Activated CD4-positive, alpha-beta T cell treated with anti-CD3 and anti-CD28 coated beads for 48 hours (primary cell): ENCODE measurements at regions not wholly inside any gene's neighbourhood (a gene's known extent, or its start where the extent isn't known, plus 50 kb on each side); places are given as distances from the start of the nearest gene placed in this dataset.

Experiments
- DNase-seq: peaks from one replicate; pipeline ENCODE4 v3.0.0-alpha.2; 2020

GRCh38 chr10:61184429-61184828, 240.4 kb upstream of the RHOBTB1 start:
- no peak for DNase-seq

DNA sequence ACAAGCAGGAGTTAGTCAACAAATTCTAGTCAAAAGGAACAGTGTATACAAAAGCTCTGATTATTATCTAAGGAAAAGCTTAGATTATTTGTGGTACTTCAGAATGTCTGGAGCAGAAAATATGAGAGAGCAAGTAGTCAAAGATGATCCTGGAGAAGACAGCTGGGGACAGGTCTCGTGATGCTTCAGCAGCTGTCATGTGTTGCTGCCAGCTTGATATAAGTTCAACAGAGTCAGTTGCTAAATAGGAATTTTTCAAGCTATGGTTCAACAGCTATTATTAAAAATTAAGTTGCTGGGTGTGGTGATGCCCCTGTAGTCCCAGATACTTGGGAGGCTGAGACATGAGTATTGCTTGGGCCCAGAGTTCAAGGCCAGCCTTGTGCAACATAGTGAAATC, 240.0 kb upstream of the RHOBTB1 start:
- no peak for DNase-seq

GRCh38 chr10:61181832-61182231, 237.8 kb upstream of the RHOBTB1 start:
- DNase-seq, result no peak

- no peak for DNase-seq
Measured at GRCh38 chr10:61179771-61180170, 235.8 kb upstream of the RHOBTB1 start.

- DNase-seq, result no peak
Measured at GRCh38 chr10:61176424-61176823, 232.4 kb upstream of the RHOBTB1 start.

GRCh38 chr10:61175316-61175715, 231.3 kb upstream of the RHOBTB1 start:
- DNase-seq, result no peak

DNA sequence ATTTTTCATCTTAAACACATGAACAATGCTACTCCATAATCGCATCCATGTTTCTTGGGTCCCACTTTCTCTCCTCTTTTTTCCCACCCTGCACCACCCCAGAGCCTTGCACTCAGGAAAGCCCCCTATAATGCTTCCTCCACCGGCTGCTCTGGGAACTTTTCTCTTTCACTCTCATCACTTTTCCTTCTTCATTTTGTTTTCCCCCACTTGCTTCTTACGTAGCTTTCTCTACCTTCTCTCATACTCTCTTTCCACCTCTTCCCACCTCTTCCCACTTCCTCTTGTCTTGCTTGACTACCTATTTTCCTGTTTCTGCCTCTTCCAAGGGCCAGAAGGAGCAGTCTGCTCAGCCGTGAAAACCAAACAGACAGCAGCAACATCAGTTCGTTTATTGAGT, 229.5 kb upstream of the RHOBTB1 start:
- no peak for DNase-seq

GRCh38 chr10:61172182-61172926, 228.4 kb upstream of the RHOBTB1 start:
- DNase-seq, result no peak

DNA sequence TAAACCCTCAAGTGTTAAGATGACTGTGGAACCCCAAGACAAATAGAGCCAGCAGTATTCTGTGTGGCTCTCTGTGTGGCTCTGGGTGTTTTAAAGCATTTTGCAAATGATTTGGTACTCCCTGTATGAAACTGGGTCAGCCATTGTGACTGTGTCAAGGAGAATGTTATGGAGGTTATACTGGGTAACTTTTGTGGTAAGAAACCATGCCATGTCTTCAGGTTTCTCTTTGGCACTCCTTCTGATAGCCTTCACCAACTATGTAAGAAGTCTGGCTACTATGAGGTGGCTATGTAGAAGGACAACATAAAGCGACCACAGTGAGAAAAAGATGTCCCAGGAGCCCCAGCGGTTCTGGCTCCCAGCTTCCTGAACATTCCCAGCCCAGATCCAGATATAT, 226.6 kb upstream of the RHOBTB1 start:
- DNase-seq, result no peak

DNA sequence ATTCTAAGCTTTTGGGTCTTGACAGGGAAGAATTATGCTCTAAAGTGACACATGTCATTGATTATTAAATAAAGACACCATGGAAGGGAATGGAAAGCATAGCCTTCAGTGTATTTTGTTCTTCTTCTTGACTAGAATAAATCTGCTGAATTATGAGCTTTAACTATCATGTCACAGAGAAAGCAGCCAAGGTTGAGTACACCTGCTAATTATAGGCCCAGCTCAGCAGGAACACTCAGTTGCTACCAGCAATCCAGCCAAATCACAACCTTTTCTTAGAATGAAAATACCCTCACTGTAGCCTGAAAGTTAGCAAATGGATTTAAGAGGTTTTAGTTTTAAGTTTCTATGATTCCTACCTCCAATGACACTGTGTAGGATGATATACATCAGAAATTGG, 225.3 kb upstream of the RHOBTB1 start:
- no peak for DNase-seq

GRCh38 chr10:61166489-61166888, 222.5 kb upstream of the RHOBTB1 start:
- DNase-seq, result no peak

DNA sequence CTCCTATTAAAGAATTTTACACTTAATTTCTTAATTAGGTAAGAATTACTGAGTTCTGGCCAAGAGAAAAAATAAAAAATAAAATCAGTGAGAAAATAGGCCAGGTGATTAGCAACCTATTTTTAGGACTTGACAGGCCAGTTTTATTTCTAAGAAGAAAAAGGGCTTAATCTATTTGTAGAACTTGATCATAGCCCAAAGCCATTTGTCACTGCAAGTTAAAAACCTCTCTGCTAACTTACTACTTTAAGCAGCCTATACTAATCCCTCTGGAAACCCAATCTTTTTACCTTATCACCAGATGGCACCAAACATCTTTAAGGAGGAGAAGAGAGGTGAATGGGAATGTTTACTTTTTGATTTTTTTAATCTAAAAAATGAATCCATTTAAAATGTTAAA, 222.1 kb upstream of the RHOBTB1 start:
- DNase-seq, result no peak

- no peak for DNase-seq
Measured at GRCh38 chr10:61164458-61165160, 220.6 kb upstream of the RHOBTB1 start.

- DNase-seq, result no peak
Measured at GRCh38 chr10:61163403-61163802, 219.4 kb upstream of the RHOBTB1 start.

DNA sequence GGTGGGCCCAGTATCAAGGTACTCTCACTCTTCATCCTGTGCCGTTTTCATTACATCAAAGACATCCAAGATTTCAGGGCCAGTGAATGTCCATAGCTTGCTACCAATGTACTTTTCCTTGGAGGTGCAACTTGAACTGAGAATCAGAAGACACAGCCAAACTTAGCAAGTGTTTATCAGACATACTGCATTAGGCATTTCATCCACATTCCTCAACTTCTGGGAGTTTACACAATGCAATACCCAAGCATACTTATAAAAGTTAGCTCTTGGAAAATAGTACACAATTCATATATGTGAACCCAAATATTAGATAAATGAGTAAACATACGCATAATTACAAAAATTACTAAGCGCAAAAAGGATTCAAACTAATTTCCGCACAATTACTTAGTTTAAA, 216.3 kb upstream of the RHOBTB1 start:
- DNase-seq, result no peak

- DNase-seq, result no peak
Measured at GRCh38 chr10:61159253-61159652, 215.3 kb upstream of the RHOBTB1 start.

DNA sequence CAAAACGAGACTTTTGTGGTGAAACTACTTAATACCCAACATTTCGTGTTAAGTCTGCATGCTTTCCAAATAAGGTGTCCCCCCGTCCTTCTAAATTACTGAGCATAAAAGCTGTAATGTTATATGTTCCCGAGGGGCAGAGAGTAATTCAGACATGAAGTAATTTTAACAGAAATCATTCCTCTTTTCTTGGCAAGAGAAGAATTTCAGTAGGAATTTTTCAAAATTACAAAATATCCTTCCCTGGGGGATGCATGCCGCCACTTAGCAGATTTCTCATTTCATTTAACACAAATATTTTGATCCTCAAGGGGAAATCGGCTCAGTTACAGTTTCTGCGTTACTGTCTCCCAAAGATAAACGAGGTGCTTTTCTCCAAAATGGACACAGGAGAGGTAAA, 213.2 kb upstream of the RHOBTB1 start:
- no peak for DNase-seq

GRCh38 chr10:61153771-61154170, 209.8 kb upstream of the RHOBTB1 start:
- no peak for DNase-seq

DNA sequence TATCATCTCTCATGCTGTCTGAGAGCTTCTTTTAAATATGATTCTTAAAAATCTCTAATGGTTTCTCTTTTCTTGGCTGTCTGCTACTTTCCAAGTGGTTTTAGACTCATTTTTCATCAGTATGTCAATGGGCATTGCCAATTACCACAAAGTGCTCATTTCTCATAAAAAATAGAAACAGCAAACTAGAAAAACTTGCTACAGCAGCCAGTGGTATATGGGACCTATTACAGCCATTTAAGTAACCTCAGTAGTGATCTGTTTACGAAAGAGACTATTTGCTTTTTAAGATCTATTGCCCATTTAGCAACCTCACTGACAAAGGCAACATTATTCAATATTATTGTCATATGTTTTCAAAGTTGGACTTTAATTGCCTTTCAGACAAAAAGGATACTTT, 207.1 kb upstream of the RHOBTB1 start:
- DNase-seq, result no peak

- no peak for DNase-seq
Measured at GRCh38 chr10:61148451-61148850, 204.5 kb upstream of the RHOBTB1 start.

DNA sequence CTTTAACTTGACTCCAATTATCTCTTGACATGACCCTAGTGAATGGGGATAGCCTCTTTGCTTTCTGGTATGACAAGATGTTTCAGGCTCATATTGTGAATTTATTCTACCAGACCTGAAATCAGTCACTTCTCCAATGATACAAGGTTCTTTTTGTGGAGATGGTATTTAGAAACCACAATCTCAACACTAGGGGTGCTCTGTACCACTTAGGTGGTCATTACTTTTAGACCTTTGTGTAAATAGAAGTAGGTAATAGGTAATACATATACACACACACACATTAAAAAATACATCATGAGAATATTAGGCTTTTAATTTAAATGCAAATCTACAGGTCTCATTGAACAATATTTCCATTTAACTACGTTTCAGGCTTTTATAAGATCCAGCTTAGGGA, 199.0 kb upstream of the RHOBTB1 start:
- no peak for DNase-seq

DNA sequence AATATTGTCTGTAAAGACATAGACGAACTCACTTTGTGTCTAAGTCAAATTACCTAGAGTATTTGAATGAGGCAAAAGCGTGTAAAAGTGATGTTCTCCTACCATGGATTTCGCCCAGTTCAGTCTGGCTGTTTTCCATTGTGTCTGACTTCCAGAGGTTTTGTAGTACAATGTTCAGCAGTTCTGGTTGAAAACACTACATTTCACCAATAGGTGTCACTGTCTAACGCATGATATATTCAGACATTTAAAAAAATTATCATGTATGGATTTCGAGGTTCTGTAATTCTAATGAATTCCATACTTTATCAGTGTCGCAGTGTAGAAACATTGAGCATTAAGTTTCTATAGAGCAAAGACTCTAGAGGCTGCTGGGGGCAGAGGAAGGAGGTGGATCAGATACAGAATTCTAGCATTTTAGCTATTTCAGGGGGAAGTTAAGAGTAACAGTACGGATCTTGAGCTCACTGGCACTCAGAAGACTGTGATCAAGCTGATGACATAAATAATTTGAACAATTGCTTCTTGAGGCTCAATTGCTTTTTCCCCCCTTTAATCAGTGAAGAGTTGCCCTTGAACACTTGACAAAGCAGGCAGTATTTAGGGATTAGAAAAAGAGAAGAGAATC, 196.9 kb upstream of the RHOBTB1 start:
- DNase-seq, result no peak

DNA sequence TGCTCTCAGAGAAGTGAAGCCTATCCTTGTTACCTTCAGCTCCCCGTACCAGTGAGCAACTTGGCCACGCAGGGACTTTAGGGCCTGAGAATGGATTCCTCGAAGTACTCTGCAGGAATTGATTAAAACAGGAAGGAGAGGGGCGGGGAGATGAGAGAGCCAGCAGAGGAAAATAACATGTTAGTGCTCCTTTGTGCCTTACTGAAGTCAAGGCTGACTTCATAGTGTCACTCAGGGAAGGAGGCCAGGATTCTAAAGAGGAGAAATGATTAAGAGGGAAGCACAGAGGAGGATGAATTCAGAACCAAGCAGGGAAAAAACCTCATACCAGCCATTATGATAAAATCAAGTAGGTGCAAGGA, 195.6 kb upstream of the RHOBTB1 start:
- DNase-seq, result no peak
